ENCODE measurements at regions not wholly inside any gene's neighbourhood (a gene's known extent, or its start where the extent isn't known, plus 50 kb on each side); places are given as distances from the start of the nearest gene placed in this dataset.
"Not testable (repeated sequence)": the region's sequence is repeated elsewhere in the genome, so short reads cannot be mapped to it uniquely, and the experiment has no call there.

DNA sequence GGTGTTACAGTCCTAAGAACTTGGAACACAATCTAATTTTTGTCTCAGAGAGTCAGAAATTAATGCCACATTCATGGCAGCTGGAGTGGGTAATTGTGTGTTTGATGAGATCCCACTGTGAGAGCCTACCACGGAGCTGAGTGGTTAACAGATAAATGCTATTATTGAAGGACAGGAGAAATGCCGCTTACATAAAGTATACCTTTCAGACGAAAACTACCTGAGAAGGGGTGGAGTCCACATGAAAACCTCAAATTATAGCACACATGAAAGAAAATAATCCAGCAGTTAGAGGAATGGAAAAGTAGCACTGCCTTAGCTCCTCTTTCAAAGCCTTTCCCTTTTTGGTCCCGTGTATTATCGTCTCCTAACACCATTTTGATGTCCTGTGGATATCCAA, 133.0 kb downstream of the BACH1 start:
- no peaks in the 10 kb centered on the region for H3K36me3 Mint-ChIP-seq
- H3K4me1 Mint-ChIP-seq = peaks cover 17% of the 10 kb centered on the region
- no peak overlapping the region for H3K27ac Mint-ChIP-seq
- no peak overlapping the region for H3K4me3 Mint-ChIP-seq
- H3K9me3 Mint-ChIP-seq = no peaks in the 10 kb centered on the region
- no peak for DNase-seq (ENCODE audit: low spot score in 2 of 2)
- no peak for ATAC-seq

DNA sequence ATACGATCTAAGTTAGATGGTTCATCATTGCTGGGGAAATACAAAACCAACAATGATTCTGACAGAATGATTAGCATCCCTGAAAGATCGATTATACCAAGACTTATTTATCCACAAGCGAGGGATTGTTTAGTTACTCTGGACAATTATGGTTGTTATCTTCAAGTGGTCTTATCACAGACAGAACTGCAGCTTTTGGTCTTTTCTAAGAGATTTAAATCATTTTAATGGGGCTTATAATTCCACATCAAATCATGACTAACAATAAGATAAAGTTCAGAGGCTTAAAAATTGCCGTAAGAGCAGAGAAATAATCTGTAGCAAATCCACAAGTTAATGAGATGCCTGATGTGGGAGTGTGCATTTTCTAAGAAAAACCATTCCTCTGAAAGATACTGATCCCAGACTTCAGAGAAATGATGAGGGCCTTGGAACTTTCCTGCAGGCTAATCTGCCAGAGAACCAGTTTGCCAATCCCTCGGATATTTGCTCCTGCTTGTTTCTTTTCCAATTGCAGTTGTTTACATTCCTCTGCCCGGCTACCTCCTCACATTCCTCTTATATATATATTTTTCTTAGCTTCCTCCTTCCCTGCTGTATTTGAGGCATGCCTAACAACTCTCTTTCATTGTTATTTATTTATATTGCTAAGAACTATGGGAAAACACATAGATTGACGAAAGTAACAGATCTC, 134.8 kb downstream of the BACH1 start:
- peaks cover 18% of the 10 kb centered on the region for H3K4me1 Mint-ChIP-seq
- H3K9me3 Mint-ChIP-seq = no peaks in the 10 kb centered on the region
- peak overlapping the region; percentile 40 for H3K27ac Mint-ChIP-seq
- DNase-seq (ENCODE audit: low spot score in 2 of 2) (no peak), ATAC-seq (no peak)
- H3K4me3 Mint-ChIP-seq = no peak overlapping the region
- H3K36me3 Mint-ChIP-seq = no peaks in the 10 kb centered on the region

DNA sequence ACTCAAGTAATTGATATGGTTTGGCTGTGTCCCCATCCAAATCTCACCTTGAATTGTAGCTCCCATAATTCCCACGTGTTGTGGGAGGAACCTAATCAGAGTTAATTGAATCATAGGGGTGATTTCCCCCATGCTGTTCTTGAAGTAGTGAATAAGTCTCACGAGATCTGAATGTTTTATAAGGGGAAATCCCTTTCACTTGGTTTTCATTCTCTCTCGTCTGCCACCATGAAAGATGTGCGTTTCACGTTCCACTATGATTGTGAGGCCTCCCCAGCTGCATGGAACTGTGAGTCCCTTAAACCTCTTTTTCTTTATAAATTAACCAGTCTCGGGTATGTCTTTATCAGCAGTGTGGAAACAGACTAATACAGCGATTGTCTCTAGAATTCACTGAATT, 135.4 kb downstream of the BACH1 start:
- peak; percentile 69 for ATAC-seq
- DNase-seq (ENCODE audit: low spot score in 2 of 2) = no peak
- Mint-ChIP-seq H3K27ac (peak overlapping the region; percentile 40), H3K4me1 (peaks cover 18% of the 10 kb centered on the region), H3K36me3 (no peaks in the 10 kb centered on the region), H3K9me3 (no peaks in the 10 kb centered on the region), H3K4me3 (no peak overlapping the region)

DNA sequence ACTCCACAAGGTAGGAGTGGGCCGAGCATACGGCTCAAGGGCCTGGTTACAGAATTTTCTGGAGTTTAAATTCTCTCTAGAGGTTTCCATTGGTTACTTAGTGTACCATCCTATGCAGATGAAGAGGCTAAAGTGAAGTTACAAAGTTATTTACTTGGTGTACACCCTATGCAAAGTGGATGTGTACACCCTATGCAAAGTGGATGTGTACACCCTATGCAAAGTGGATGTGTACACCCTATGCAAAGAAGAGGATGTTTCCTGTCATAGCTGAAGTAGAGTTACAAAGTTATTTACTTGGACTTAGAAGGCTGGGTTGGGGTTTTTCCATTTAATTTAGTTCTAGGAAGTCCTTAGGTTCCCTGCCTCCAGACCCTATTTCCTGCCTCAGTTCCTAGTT, 136.3 kb downstream of the BACH1 start:
- ATAC-seq; H3K36me3 Mint-ChIP-seq; H3K27ac Mint-ChIP-seq; H3K9me3 Mint-ChIP-seq; H3K4me3 Mint-ChIP-seq; DNase-seq (ENCODE audit: low spot score in 2 of 2): not testable (repeated sequence)
- H3K4me1 Mint-ChIP-seq = peaks cover 18% of the 10 kb centered on the region

DNA sequence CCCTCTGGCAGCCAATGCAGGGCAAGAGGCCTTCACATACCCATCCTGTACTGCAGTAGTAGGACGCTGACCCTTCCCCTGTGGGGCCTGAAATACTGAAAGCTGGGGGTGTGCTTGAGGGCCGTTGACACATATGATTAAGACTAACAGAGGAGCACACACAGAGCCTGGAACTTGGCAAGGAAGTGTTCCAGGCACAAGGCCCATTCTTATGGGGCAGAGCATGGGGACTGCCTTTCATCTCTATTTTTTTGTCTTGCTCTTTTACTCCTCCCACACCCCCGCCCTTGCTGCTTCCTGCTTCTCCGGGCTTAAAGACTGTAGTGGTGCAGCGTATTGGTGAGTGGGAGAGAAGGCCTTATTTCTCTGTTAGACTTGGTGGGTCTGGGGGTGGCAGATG, 137.4 kb downstream of the BACH1 start:
- H3K9me3 Mint-ChIP-seq = no peaks in the 10 kb centered on the region
- H3K4me3 Mint-ChIP-seq = no peak overlapping the region
- DNase-seq (ENCODE audit: low spot score in 2 of 2) (no peak), ATAC-seq (no peak)
- peaks cover 18% of the 10 kb centered on the region for H3K4me1 Mint-ChIP-seq
- no peaks in the 10 kb centered on the region for H3K36me3 Mint-ChIP-seq
- peak overlapping the region; percentile 60 for H3K27ac Mint-ChIP-seq

DNA sequence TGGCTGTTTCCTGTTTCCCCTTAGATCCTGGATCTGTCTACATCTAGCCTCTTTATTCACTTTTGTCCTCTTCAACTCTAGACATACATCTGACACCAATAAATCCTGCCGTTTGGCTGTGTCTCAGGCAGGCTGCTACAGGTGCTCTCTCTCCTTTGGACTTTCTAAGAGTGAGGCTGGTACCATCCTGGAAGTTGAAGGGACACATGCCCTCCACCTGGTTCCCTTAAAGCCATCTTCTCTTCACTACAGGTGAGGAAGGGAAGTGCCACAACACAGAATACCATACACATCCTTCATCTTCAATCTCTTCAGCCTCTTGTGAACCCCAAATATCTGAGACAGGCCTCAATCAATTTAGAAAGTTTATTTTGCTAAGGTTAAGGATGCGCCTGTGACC, 137.9 kb downstream of the BACH1 start:
- H3K4me1 Mint-ChIP-seq = peaks cover 18% of the 10 kb centered on the region
- no peak overlapping the region for H3K4me3 Mint-ChIP-seq
- no peaks in the 10 kb centered on the region for H3K36me3 Mint-ChIP-seq
- H3K9me3 Mint-ChIP-seq = no peaks in the 10 kb centered on the region
- DNase-seq (ENCODE audit: low spot score in 2 of 2) = no peak
- no peak for ATAC-seq
- peak overlapping the region; percentile 60 for H3K27ac Mint-ChIP-seq

DNA sequence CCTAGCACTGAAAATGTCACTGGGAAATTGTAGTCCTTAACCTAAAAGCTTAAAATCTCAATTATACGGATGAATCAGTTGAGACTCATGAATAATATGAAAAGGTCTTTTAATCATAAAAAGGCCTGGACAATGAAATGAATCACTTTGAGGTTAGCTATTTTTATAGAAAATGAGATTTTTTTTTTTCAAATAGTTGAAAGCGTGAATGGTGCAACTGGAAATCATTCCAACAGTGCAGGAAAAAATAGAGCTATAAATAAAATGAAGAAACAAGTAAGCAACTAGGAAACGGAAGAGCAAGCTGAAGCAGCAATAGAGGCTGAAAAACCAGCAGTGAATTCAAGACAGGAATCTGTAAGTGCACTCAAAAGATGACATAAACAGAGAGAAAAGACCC, 142.9 kb downstream of the BACH1 start:
- Mint-ChIP-seq H3K27ac (no peak overlapping the region), H3K4me3 (no peak overlapping the region), H3K9me3 (no peaks in the 10 kb centered on the region), H3K36me3 (no peaks in the 10 kb centered on the region), H3K4me1 (peaks cover 1% of the 10 kb centered on the region)
- ATAC-seq (no peak), DNase-seq (ENCODE audit: low spot score in 2 of 2) (no peak)

DNA sequence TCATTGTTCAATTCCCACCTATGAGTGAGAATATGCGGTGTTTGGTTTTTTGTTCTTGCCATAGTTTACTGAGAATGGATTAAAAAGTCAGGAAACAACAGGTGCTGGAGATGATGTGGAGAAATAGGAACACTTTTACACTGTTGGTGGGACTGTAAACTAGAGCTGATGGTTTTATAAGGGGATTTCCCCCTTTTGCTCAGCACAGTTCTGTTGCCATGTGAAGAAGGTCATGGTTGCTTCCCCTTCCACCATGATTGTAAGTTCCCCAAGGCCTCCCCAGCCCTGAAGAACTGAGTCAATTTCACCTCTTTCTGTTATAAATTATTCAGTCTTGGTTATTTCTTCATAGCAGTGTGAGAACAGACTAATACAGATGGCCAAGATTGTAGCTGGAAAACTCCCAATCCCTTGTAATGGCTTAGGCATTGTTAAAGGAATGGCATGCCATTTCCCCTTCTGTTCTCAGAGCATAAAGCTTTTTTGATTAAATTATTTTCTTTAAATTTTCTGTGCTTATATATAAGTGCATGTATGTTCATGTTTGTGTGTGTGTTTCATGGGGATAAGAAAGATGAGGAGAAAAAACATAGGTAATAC, 144.8 kb downstream of the BACH1 start:
- ATAC-seq = no peak
- no peak overlapping the region for H3K4me3 Mint-ChIP-seq

DNA sequence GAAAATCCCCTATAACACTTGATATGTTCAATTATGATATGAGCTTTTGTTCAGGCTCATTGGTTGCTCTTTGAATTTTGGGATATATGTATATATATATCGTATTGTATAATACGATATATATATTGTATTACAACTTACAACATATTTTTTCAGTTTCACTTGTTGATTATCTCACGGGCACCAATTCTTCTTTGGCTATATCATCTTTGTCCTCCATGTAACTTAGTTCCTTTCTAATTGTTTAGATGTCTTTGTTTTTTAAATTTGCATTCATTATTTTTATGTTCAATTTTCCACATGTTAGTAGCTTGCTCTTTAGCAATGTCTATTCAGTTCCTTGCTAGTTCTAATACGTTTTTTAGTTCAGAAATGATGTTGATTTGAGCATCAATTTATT, 150.0 kb downstream of the BACH1 start:
- ATAC-seq (no peak), DNase-seq (ENCODE audit: low spot score in 2 of 2) (no peak)
- no peaks in the 10 kb centered on the region for H3K36me3 Mint-ChIP-seq
- no peak overlapping the region for H3K4me3 Mint-ChIP-seq
- H3K9me3 Mint-ChIP-seq = peaks cover 3% of the 10 kb centered on the region
- no peak overlapping the region for H3K27ac Mint-ChIP-seq
- no peaks in the 10 kb centered on the region for H3K4me1 Mint-ChIP-seq

More for the DNA sequence above, 144.8 kb downstream of the BACH1 start:
- H3K9me3 Mint-ChIP-seq = peaks cover 2% of the 10 kb centered on the region
- no peaks in the 10 kb centered on the region for H3K4me1 Mint-ChIP-seq
- DNase-seq (ENCODE audit: low spot score in 2 of 2) = no peak
- no peaks in the 10 kb centered on the region for H3K36me3 Mint-ChIP-seq
- no peak overlapping the region for H3K27ac Mint-ChIP-seq

DNA sequence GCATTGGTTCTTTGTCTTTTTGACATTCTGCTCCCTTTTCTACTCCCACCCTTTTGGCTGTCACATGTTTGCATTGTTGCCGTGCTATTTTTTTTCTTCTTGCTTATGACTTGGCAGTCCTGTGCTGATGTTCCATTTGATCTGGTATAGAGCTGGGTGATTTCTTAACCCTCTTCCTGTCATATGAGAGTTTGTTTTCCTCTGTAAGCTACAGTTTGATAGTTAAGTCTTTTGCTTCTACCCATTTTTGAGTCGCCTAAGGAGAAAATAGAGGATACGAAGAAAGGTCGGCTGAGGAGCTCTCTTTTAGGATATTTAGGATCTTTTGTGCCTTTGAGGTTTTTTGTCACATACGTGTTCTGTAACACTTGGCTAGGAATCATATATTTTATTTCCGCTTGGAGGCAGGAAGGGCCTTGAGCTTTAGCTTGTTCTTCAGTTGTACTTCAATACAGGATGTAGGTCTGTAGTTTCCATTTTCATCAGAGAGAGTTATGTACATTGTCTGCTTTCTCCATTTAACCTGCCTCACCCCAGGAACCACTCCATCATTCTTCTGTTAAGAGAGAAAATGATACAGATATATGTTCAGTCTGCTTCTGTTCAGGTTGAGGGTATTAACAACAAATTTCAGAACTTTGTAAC, 150.7 kb downstream of the BACH1 start:
- DNase-seq (ENCODE audit: low spot score in 2 of 2) = no peak
- no peak overlapping the region for H3K27ac Mint-ChIP-seq
- no peaks in the 10 kb centered on the region for H3K4me1 Mint-ChIP-seq
- ATAC-seq = no peak
- peaks cover 3% of the 10 kb centered on the region for H3K9me3 Mint-ChIP-seq
- H3K4me3 Mint-ChIP-seq = no peak overlapping the region
- no peaks in the 10 kb centered on the region for H3K36me3 Mint-ChIP-seq

DNA sequence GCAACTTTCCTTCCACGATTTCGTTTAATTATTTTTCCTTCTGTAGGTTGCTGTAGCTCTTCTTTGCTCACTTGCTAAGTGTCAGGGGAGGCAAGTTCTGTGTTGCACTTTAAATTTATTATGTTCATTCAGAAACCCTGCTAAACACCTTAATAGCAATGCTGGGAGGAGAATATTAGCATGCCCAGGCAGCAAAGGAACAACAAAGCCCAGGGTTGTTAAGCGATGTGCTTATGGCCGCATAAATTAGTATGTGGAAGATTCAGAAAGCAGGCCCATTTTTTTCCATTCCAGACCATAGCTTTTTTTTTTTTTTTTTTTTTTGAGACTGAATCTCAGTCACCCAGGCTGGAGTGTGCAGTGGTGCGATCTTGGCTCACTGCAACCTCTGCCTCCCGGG, 151.3 kb downstream of the BACH1 start:
- Mint-ChIP-seq H3K4me3 (no peak overlapping the region), H3K9me3 (peaks cover 3% of the 10 kb centered on the region), H3K4me1 (no peaks in the 10 kb centered on the region), H3K27ac (no peak overlapping the region), H3K36me3 (no peaks in the 10 kb centered on the region)
- DNase-seq (ENCODE audit: low spot score in 2 of 2) = no peak
- no peak for ATAC-seq

DNA sequence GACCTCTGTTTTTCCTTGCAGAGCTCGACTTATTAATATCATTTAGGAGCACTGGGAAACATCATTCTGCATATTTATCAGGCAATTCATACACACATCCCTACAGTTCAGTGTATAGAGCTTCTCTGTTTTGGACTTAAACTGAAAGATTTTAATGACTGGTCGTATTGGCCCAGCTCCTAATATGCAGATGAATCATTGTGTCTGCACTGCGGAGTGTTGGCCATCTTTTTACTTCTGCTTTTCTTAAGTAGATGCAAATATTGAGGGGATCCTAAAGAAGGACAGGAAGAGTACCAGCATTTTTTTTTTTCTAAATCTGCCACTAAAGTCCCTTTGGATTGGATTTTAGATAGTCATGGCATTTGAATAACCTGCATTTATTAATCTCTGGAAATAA, 154.8 kb downstream of the BACH1 start:
- H3K27ac Mint-ChIP-seq = no peak overlapping the region
- no peak for DNase-seq (ENCODE audit: low spot score in 2 of 2)
- ATAC-seq = no peak
- peaks cover under 1% of the 10 kb centered on the region for H3K9me3 Mint-ChIP-seq
- H3K4me1 Mint-ChIP-seq = no peaks in the 10 kb centered on the region
- H3K36me3 Mint-ChIP-seq = no peaks in the 10 kb centered on the region
- H3K4me3 Mint-ChIP-seq = no peak overlapping the region

DNA sequence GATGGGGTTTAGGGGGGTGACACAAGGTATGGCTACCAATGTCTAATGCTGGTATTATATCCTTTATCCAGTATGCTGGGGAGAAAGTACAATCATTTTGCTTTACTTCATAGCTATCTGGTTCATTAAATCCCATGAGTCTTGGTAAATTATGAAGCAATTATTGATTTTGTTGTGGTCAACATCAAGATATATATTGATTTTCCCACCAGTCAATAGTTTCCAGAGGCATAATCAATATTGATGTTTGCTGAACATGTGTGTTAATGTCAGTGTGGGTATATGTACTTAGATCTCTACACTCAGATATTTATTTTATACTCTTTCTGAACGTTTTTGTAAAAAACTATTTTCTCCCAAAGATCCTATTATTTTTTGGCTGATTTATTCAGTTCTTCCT, 155.5 kb downstream of the BACH1 start:
- Mint-ChIP-seq H3K4me1 (no peaks in the 10 kb centered on the region), H3K36me3 (no peaks in the 10 kb centered on the region), H3K27ac (no peak overlapping the region), H3K4me3 (no peak overlapping the region), H3K9me3 (no peaks in the 10 kb centered on the region)
- DNase-seq (ENCODE audit: low spot score in 2 of 2) (no peak), ATAC-seq (no peak)

DNA sequence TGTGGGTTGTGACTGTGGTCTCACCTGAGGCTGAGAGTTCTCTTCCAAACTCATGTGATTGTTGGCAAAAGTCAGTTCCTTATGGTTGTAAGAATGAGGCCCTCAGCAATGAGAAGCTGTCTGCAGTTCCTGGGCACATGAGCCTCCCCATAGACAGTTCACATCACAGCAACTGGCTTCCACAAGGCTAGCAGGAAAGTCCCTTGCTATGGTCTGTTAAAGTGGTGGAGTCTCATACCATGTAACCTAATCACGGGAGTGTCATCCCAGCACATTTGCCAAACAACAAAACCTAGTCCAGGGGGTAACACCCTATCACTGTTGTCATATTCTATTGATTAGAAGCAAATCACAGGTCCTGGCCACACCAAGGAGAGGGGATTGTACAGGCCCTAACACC, 163.8 kb downstream of the BACH1 start:
- ATAC-seq (no peak), DNase-seq (ENCODE audit: low spot score in 2 of 2) (no peak)
- H3K36me3 Mint-ChIP-seq = peaks cover 8% of the 10 kb centered on the region
- no peak overlapping the region for H3K27ac Mint-ChIP-seq
- no peak overlapping the region for H3K4me3 Mint-ChIP-seq
- no peaks in the 10 kb centered on the region for H3K4me1 Mint-ChIP-seq
- peaks cover 2% of the 10 kb centered on the region for H3K9me3 Mint-ChIP-seq

DNA sequence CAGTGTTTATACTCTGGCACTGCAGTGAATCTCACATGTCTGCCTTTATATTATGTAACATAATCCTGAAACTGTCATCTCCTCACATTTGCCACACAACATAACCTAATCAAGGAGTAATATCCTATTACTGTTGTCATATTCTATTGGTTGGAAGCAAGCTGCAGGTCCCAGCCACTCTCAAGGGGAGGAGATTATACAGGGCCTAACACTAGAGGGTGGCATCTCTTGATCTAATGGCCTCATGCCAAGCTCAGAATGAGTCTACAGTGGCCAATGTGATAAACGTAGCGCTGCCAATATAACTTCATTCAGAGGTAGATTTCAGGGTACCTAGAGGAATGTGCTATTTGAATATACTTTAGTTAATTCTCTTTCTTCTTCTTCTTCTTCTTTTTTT, 166.8 kb downstream of the BACH1 start:
- H3K36me3 Mint-ChIP-seq = peaks cover 8% of the 10 kb centered on the region
- H3K9me3 Mint-ChIP-seq = peaks cover 2% of the 10 kb centered on the region
- no peaks in the 10 kb centered on the region for H3K4me1 Mint-ChIP-seq
- DNase-seq (ENCODE audit: low spot score in 2 of 2) (no peak), ATAC-seq (no peak)
- no peak overlapping the region for H3K27ac Mint-ChIP-seq
- H3K4me3 Mint-ChIP-seq = no peak overlapping the region

DNA sequence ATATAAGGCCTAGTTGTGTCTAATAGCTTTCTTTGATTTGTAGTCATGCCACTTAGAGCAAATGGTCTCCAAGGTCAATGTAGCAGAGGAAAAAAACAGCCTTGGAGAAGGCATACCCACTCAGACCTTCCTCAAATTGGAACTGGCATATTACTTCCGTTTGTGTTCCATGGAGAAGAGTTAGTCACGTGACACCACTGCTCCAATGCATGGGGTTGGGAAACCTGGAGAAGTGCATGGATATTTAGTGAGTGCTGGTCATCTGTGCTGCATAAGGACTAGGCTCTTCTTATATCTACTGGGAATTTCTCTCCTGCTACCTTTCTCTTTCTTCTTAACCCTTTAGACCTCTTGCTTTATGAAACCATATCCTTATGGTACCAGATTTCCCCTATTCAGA, 167.8 kb downstream of the BACH1 start:
- Mint-ChIP-seq H3K27ac (no peak overlapping the region), H3K36me3 (peaks cover 4% of the 10 kb centered on the region), H3K4me1 (no peaks in the 10 kb centered on the region), H3K4me3 (no peak overlapping the region), H3K9me3 (no peaks in the 10 kb centered on the region)
- no peak for DNase-seq (ENCODE audit: low spot score in 2 of 2)
- ATAC-seq = no peak
